Neural cell (in vitro differentiated cells): ENCODE measurements at regions not wholly inside any gene's neighbourhood (a gene's known extent, or its start where the extent isn't known, plus 50 kb on each side); places are given as distances from the start of the nearest gene placed in this dataset.

Experiments used
- H2AFZ ChIP-seq: fragments of 200-600, 300-800 bp; sonication (generic), shearing (Covaris generic); 2 replicates; pipeline ENCODE4 v1.6.0; 2014; ENCODE audit warnings: low read depth, mild to moderate bottlenecking, antibody characterized with exemption, low read length, moderate library complexity
- H3F3A ChIP-seq: fragments of 200-600 bp; shearing (Covaris generic); 2 replicates; pipeline ENCODE4 v1.6.1; 2016; ENCODE audit warnings: mild to moderate bottlenecking, moderate library complexity, mixed read lengths, antibody characterized with exemption, low read length; ENCODE audit not compliant: insufficient read depth, poor library complexity, severe bottlenecking
- H3K27ac ChIP-seq: fragments of 200-600, 300-800 bp; sonication (generic), shearing (Covaris generic); 2 replicates; pipeline ENCODE4 v1.5.1; 2014; ENCODE audit warnings: mild to moderate bottlenecking, low read length, moderate library complexity
- H3K27me3 ChIP-seq: fragments of 300-800, 200-600 bp; sonication (generic), shearing (Covaris generic); 2 replicates; pipeline ENCODE4 v1.6.0; 2014; ENCODE audit warnings: mild to moderate bottlenecking, low read depth, low read length, moderate library complexity; ENCODE audit not compliant: insufficient read depth
- H3K36me3 ChIP-seq: fragments of 300-800, 200-600 bp; sonication (generic), shearing (Covaris generic); 2 replicates; pipeline ENCODE4 v1.5.1; 2014; ENCODE audit warnings: mild to moderate bottlenecking, antibody characterized with exemption, low read length, moderate library complexity; ENCODE audit not compliant: insufficient read depth
- H3K4me2 ChIP-seq: fragments of 300-800, 200-600 bp; sonication (generic), shearing (Covaris generic); 2 replicates; pipeline ENCODE4 v1.6.0; 2014; ENCODE audit warnings: mild to moderate bottlenecking, low read length
- H3K4me3 ChIP-seq: fragments of 300-800, 200-600 bp; sonication (generic), shearing (Covaris generic); 2 replicates; pipeline ENCODE4 v1.5.1; 2014; ENCODE audit warnings: mild to moderate bottlenecking, low read length, moderate library complexity
- H3K79me2 ChIP-seq: fragments of 200-600 bp; shearing (Covaris generic); replicated peaks from 2 replicates; pipeline ENCODE4 v1.6.0; 2014; ENCODE audit warnings: mild to moderate bottlenecking, low read length, moderate library complexity; ENCODE audit not compliant: insufficient read depth
- H3K9ac ChIP-seq: fragments of 300-800, 200-600 bp; sonication (generic), shearing (Covaris generic); 2 replicates; pipeline ENCODE4 v1.6.1; 2016; ENCODE audit warnings: mild to moderate bottlenecking, low read length, mixed read lengths
- H3K9me2 ChIP-seq: fragments of 200-600 bp; shearing (Covaris generic); 2 replicates; pipeline ENCODE4 v1.6.1; 2016; ENCODE audit warnings: mild to moderate bottlenecking, low read length, mixed read lengths; ENCODE audit not compliant: insufficient read depth
- H3K9me3 ChIP-seq: fragments of 200-600, 300-800 bp; sonication (generic), shearing (Covaris generic); 2 replicates; pipeline ENCODE4 v1.6.1; 2016; ENCODE audit warnings: mild to moderate bottlenecking, mixed run types, low read length, moderate library complexity, mixed read lengths
- H4K20me1 ChIP-seq: fragments of 200-600 bp; shearing (Covaris generic); 2 replicates; pipeline ENCODE4 v1.6.1; 2016; ENCODE audit warnings: mild to moderate bottlenecking, mixed run types; ENCODE audit not compliant: insufficient read depth
- EP300 ChIP-seq: fragments of 450-650 bp; conservative IDR thresholded peaks from 2 replicates; pipeline ENCODE4 v1.6.1; 2014; ENCODE audit warnings: antibody characterized with exemption, mild to moderate bottlenecking, moderate library complexity; ENCODE audit not compliant: poor library complexity, severe bottlenecking
- EZH2 ChIP-seq: fragments of 200-600, 300-800 bp; shearing (Covaris generic), sonication (generic); IDR thresholded peaks from 2 replicates; pipeline ENCODE4 v1.6.1; 2014; ENCODE audit warnings: antibody characterized with exemption, low read length, borderline replicate concordance, mild to moderate bottlenecking; ENCODE audit not compliant: insufficient read depth, poor library complexity, severe bottlenecking
- MXI1 ChIP-seq: fragments of 450-650 bp; conservative IDR thresholded peaks from 2 replicates; pipeline ENCODE4 v1.6.1; 2014; ENCODE audit warnings: antibody characterized with exemption, mild to moderate bottlenecking; ENCODE audit not compliant: poor library complexity, severe bottlenecking
- POLR2AphosphoS5 ChIP-seq: IDR thresholded peaks from 2 replicates; pipeline ENCODE4 v1.6.1; 2012
- RAD21 ChIP-seq: fragments of 450-650 bp; conservative IDR thresholded peaks from 2 replicates; pipeline ENCODE4 v1.6.1; 2014; ENCODE audit warnings: antibody characterized with exemption, mild to moderate bottlenecking, moderate library complexity
- SMC3 ChIP-seq: fragments of 450-650 bp; conservative IDR thresholded peaks from 2 replicates; pipeline ENCODE4 v1.6.1; 2014; ENCODE audit warnings: antibody characterized with exemption, mild to moderate bottlenecking, moderate library complexity; ENCODE audit not compliant: poor library complexity
- TAF1 ChIP-seq: IDR thresholded peaks from 2 replicates; pipeline ENCODE4 v1.6.1; 2012; ENCODE audit warnings: low read depth
- TF ChIP-seq, protein P1 (sequence below): IDR thresholded peaks from 2 replicates; pipeline ENCODE4 v1.6.1; 2012; ENCODE audit warnings: borderline replicate concordance
- TF ChIP-seq, protein P2 (sequence below): fragments of 450-650 bp; IDR thresholded peaks from 2 replicates; pipeline ENCODE4 v1.5.1; 2014; ENCODE audit warnings: antibody characterized with exemption, mild to moderate bottlenecking, moderate library complexity; ENCODE audit not compliant: poor library complexity, severe bottlenecking

DNA sequence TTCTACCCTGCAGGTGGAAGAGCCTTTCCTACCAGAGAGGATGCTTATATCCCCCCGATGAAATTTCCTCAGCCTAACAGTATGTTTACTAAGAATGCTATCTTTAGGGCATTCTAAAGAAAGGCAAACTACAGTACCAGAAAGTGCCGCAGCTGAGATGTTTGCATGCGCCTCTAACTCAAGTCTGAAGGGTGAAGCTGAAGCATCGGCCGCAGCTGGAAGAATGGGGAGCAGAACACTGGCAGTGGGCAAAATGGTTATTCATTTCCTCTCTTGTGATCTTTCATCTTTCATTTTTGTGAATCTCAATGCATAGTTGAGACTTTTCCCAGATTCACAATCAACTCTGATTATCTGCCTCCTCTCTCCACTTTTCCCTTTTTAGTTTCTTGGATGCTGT, 648.2 kb upstream of the ZEB2 start (continued):
- TF ChIP-seq MXI1 (no peak), EZH2 (no peak)

DNA sequence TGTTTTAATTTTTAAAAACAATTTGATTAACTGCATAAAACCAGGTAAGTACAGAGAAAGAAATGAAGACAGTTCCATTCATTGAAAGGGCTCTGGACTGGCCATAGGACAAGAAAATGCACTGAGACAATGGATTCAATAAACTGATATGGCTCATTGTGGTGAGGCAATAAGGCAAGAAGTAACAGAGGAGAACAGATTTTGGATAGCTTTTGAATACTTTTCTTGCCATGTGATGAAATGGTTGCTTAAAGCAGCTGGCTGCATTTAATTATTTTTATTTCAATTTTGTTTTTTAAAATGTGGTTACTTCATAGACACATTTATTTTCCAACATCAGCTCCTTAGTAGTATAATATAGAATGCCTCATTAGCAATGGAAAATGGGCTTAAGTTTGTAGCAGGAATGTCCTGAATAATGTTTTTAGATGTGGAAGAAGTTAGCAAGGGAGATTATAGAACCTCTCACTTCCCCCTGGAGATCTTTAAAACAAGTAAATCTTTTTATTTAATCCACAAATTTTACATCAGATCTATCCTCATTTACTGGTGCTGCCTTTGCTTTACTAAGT, 646.9 kb upstream of the ZEB2 start:
- Histone ChIP-seq H3K9me3 (no peaks in the 10 kb centered on the region), H3K4me2 (no peak overlapping the region), H3K79me2 (no peaks in the 10 kb centered on the region), H3K27ac (no peak overlapping the region), H3K9ac (no peak overlapping the region), H3K4me3 (no peak overlapping the region), H3K36me3 (no peaks in the 10 kb centered on the region), H4K20me1 (no peaks in the 10 kb centered on the region), H3F3A (no peaks in the 10 kb centered on the region), H2AFZ (no peak overlapping the region), H3K9me2 (no peaks in the 10 kb centered on the region), H3K27me3 (no peaks in the 10 kb centered on the region)
- TF ChIP-seq EZH2 (no peak), SMC3 (no peak), MXI1 (no peak), TAF1 (no peak), RAD21 (no peak), EP300 (no peak), POLR2AphosphoS5 (no peak)
- TF ChIP-seq, protein P1, sequence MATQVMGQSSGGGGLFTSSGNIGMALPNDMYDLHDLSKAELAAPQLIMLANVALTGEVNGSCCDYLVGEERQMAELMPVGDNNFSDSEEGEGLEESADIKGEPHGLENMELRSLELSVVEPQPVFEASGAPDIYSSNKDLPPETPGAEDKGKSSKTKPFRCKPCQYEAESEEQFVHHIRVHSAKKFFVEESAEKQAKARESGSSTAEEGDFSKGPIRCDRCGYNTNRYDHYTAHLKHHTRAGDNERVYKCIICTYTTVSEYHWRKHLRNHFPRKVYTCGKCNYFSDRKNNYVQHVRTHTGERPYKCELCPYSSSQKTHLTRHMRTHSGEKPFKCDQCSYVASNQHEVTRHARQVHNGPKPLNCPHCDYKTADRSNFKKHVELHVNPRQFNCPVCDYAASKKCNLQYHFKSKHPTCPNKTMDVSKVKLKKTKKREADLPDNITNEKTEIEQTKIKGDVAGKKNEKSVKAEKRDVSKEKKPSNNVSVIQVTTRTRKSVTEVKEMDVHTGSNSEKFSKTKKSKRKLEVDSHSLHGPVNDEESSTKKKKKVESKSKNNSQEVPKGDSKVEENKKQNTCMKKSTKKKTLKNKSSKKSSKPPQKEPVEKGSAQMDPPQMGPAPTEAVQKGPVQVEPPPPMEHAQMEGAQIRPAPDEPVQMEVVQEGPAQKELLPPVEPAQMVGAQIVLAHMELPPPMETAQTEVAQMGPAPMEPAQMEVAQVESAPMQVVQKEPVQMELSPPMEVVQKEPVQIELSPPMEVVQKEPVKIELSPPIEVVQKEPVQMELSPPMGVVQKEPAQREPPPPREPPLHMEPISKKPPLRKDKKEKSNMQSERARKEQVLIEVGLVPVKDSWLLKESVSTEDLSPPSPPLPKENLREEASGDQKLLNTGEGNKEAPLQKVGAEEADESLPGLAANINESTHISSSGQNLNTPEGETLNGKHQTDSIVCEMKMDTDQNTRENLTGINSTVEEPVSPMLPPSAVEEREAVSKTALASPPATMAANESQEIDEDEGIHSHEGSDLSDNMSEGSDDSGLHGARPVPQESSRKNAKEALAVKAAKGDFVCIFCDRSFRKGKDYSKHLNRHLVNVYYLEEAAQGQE: no peak
- TF ChIP-seq, protein P2, sequence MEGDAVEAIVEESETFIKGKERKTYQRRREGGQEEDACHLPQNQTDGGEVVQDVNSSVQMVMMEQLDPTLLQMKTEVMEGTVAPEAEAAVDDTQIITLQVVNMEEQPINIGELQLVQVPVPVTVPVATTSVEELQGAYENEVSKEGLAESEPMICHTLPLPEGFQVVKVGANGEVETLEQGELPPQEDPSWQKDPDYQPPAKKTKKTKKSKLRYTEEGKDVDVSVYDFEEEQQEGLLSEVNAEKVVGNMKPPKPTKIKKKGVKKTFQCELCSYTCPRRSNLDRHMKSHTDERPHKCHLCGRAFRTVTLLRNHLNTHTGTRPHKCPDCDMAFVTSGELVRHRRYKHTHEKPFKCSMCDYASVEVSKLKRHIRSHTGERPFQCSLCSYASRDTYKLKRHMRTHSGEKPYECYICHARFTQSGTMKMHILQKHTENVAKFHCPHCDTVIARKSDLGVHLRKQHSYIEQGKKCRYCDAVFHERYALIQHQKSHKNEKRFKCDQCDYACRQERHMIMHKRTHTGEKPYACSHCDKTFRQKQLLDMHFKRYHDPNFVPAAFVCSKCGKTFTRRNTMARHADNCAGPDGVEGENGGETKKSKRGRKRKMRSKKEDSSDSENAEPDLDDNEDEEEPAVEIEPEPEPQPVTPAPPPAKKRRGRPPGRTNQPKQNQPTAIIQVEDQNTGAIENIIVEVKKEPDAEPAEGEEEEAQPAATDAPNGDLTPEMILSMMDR: no peak

DNA sequence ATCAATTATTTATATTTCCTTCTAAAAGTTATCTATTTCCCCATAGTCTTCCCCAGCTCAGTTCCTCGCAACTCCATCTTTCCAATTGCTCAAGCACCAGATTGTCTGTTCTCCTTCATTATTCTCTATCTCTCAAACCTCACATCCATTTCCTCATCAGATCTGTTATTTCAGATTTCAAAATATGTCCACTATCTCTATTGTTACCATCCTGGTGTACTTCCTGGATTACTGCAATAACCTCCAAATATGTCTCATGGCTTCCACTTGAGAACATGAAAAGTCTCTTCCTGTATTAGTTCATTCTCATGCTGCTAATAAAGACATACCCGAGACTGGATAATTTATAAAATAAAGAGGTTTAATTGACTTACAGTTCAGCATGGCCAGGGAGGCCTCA, 641.7 kb upstream of the ZEB2 start:
- no peak overlapping the region for H3K9ac ChIP-seq
- TF ChIP-seq TAF1 (no peak), EZH2 (no peak)
- H3K4me2 ChIP-seq: no peak overlapping the region
- no peak overlapping the region for H2AFZ ChIP-seq
- no peak overlapping the region for H3K27ac ChIP-seq
- H3K79me2 ChIP-seq: no peaks in the 10 kb centered on the region
- H3F3A ChIP-seq: no peaks in the 10 kb centered on the region
- no peaks in the 10 kb centered on the region for H3K9me3 ChIP-seq
- no peak overlapping the region for H3K4me3 ChIP-seq
- no peaks in the 10 kb centered on the region for H4K20me1 ChIP-seq
- no peaks in the 10 kb centered on the region for H3K9me2 ChIP-seq
- no peaks in the 10 kb centered on the region for H3K27me3 ChIP-seq
- H3K36me3 ChIP-seq: no peaks in the 10 kb centered on the region
